Loucy (cell line): ENCODE measurements at regions not wholly inside any gene's neighbourhood (a gene's known extent, or its start where the extent isn't known, plus 50 kb on each side); places are given as distances from the start of the nearest gene placed in this dataset.

Source experiments
- H2AFZ ChIP-seq: fragments of 200-600 bp; sonication (generic); 2 replicates; pipeline ENCODE4 v1.6.0; 2016; ENCODE audit warnings: antibody characterized with exemption, mild to moderate bottlenecking, low read length, moderate library complexity
- H3F3A ChIP-seq: fragments of 200-600 bp; 2 replicates; pipeline ENCODE4 v1.6.0; 2016; ENCODE audit warnings: antibody characterized with exemption, low read depth, mild to moderate bottlenecking
- H3K27me3 ChIP-seq: fragments of 200-600 bp; sonication (generic); 2 replicates; pipeline ENCODE4 v1.6.1; 2014; ENCODE audit warnings: low read length, mild to moderate bottlenecking; ENCODE audit not compliant: insufficient read depth, poor library complexity, severe bottlenecking
- H3K36me3 ChIP-seq: fragments of 200-600 bp; sonication (generic); 2 replicates; pipeline ENCODE4 v1.6.1; 2016; ENCODE audit warnings: low read length; ENCODE audit not compliant: insufficient read depth
- H3K4me1 ChIP-seq: fragments of 200-600 bp; sonication (generic); 2 replicates; pipeline ENCODE4 v1.5.1; 2014; ENCODE audit warnings: low read length, mild to moderate bottlenecking; ENCODE audit not compliant: insufficient read depth, poor library complexity, severe bottlenecking
- H3K4me2 ChIP-seq: fragments of 200-600 bp; sonication (generic); 2 replicates; pipeline ENCODE4 v1.6.0; 2014; ENCODE audit warnings: antibody characterized with exemption, low read length, low read depth, mild to moderate bottlenecking; ENCODE audit not compliant: poor library complexity, severe bottlenecking
- H3K4me3 ChIP-seq: fragments of 200-600 bp; sonication (generic); 2 replicates; pipeline ENCODE4 v1.5.1; 2014; ENCODE audit warnings: low read length, mild to moderate bottlenecking, mixed read lengths; ENCODE audit not compliant: poor library complexity, severe bottlenecking
- H3K79me2 ChIP-seq: fragments of 200-600 bp; sonication (generic); 2 replicates; pipeline ENCODE4 v1.6.1; 2014; ENCODE audit warnings: low read length; ENCODE audit not compliant: insufficient read depth
- H3K9ac ChIP-seq: fragments of 200-600 bp; sonication (generic); 2 replicates; pipeline ENCODE4 v1.6.0; 2014; ENCODE audit warnings: mild to moderate bottlenecking, low read depth, low read length, moderate library complexity; ENCODE audit not compliant: poor library complexity, severe bottlenecking
- H3K9me2 ChIP-seq: fragments of 200-600 bp; sonication (generic); replicated peaks from 2 replicates; pipeline ENCODE4 v1.6.1; 2016; ENCODE audit warnings: low read depth, low read length, mixed read lengths
- H3K9me3 ChIP-seq: fragments of 200-600 bp; sonication (generic); 2 replicates; pipeline ENCODE4 v1.6.1; 2014; ENCODE audit warnings: mild to moderate bottlenecking, antibody characterized with exemption, low read length, low read depth; ENCODE audit not compliant: insufficient read depth
- H4K20me1 ChIP-seq: fragments of 200-600 bp; sonication (generic); 2 replicates; pipeline ENCODE4 v1.6.0; 2014; ENCODE audit warnings: antibody characterized with exemption, low read length, mild to moderate bottlenecking; ENCODE audit not compliant: insufficient read depth, poor library complexity, severe bottlenecking
- CTCF ChIP-seq: fragments of 200-600 bp; sonication (generic); conservative IDR thresholded peaks from 2 replicates; pipeline ENCODE4 v1.5.1; 2014; ENCODE audit warnings: mild to moderate bottlenecking, antibody characterized with exemption, low read length
- EZH2phosphoT487 ChIP-seq: fragments of 200-600 bp; IDR thresholded peaks from 2 replicates; pipeline ENCODE4 v1.6.1; 2018; ENCODE audit warnings: antibody characterized with exemption, mild to moderate bottlenecking, moderate library complexity, borderline replicate concordance

- no peaks in the 10 kb centered on the region for H3F3A ChIP-seq
- H3K4me1 ChIP-seq: no peaks in the 10 kb centered on the region
- no peak overlapping the region for H3K4me3 ChIP-seq
- no peaks in the 10 kb centered on the region for H3K9me3 ChIP-seq
- no peak overlapping the region for H2AFZ ChIP-seq
- H4K20me1 ChIP-seq: no peaks in the 10 kb centered on the region
- no peak for TF ChIP-seq EZH2phosphoT487
- TF ChIP-seq CTCF: no peak
- no peaks in the 10 kb centered on the region for H3K79me2 ChIP-seq
- H3K4me2 ChIP-seq: no peak overlapping the region
- no peak overlapping the region for H3K9ac ChIP-seq
- no peaks in the 10 kb centered on the region for H3K36me3 ChIP-seq
- no peaks in the 10 kb centered on the region for H3K27me3 ChIP-seq
- no peaks in the 10 kb centered on the region for H3K9me2 ChIP-seq
Observed at GRCh38 chr4:79613269-79613935, 205.4 kb upstream of the GK2 start.

DNA sequence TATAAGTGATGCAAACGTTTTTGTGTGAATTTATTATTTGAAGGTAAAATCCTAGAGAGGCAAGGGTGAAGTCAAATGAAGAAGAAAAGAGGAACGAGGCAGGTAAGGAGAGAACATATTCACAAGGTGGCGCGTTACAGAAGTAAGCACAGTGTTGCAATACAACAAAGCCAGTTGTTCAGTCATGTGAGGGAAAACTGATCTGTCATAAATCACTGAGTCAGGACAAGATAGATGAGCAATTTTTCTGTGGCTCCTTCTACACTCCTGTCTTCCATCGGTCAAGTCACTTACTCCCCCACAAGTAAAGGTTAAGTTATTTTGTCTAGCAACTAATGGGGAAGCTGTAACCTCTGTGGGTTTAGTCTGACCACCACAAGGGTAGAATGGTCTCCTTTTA, 203.0 kb upstream of the GK2 start:
- Histone ChIP-seq H3K79me2 (no peaks in the 10 kb centered on the region), H3F3A (no peaks in the 10 kb centered on the region), H3K9me2 (no peaks in the 10 kb centered on the region), H3K4me3 (no peak overlapping the region), H3K27me3 (no peaks in the 10 kb centered on the region), H4K20me1 (no peaks in the 10 kb centered on the region), H2AFZ (no peak overlapping the region), H3K4me1 (no peaks in the 10 kb centered on the region), H3K36me3 (no peaks in the 10 kb centered on the region), H3K9me3 (no peaks in the 10 kb centered on the region), H3K9ac (no peak overlapping the region), H3K4me2 (no peak overlapping the region)
- TF ChIP-seq EZH2phosphoT487 (no peak), CTCF (no peak)

- no peaks in the 10 kb centered on the region for H3K27me3 ChIP-seq
- H3F3A ChIP-seq: no peaks in the 10 kb centered on the region
- H3K9me2 ChIP-seq: no peaks in the 10 kb centered on the region
- no peaks in the 10 kb centered on the region for H3K36me3 ChIP-seq
- H3K4me3 ChIP-seq: no peak overlapping the region
- H3K9ac ChIP-seq: no peak overlapping the region
- H3K79me2 ChIP-seq: no peaks in the 10 kb centered on the region
- TF ChIP-seq EZH2phosphoT487 (no peak), CTCF (no peak)
- no peaks in the 10 kb centered on the region for H4K20me1 ChIP-seq
- no peak overlapping the region for H2AFZ ChIP-seq
- H3K4me1 ChIP-seq: peaks cover 3% of the 10 kb centered on the region
- no peaks in the 10 kb centered on the region for H3K9me3 ChIP-seq
- H3K4me2 ChIP-seq: no peak overlapping the region
Observed at GRCh38 chr4:79609817-79610216, 201.8 kb upstream of the GK2 start.
